CD4-positive, CD25-positive, alpha-beta regulatory T cell (primary cell): ENCODE measurements at regions not wholly inside any gene's neighbourhood (a gene's known extent, or its start where the extent isn't known, plus 50 kb on each side); places are given as distances from the start of the nearest gene placed in this dataset.
"Not testable (repeated sequence)": the region's sequence is repeated elsewhere in the genome, so short reads cannot be mapped to it uniquely, and the experiment has no call there.

Experiments
- ATAC-seq, 2 donors: fragments of 150-1000 bp; cut with Tn5 transposase; one replicate each; pipeline ENCODE4 v1.10.0; 2021; ENCODE audit warnings: low read depth in 2 of 2, moderate number of reproducible peaks in 2 of 2, moderate library complexity in 1 of 2
- DNase-seq, 3 donors: peaks; one replicate each; pipeline versions ENCODE4 v3.0.0 to v3.0.0-alpha.2; 2012 to 2022; ENCODE audit warnings: mixed read lengths in 1 of 3
- H3K27ac ChIP-seq: one replicate; pipeline ENCODE4 v1.7.0; 2013; ENCODE audit warnings: mild to moderate bottlenecking, low read length; ENCODE audit not compliant: insufficient read depth, poor library complexity, severe bottlenecking
- H3K27me3 ChIP-seq: one replicate; pipeline ENCODE4 v1.7.0; 2013; ENCODE audit warnings: low read length; ENCODE audit not compliant: control insufficient read depth, insufficient read depth
- H3K36me3 ChIP-seq: one replicate; pipeline ENCODE4 v1.7.0; 2013; ENCODE audit warnings: mild to moderate bottlenecking, low read length, moderate library complexity; ENCODE audit not compliant: control insufficient read depth, insufficient read depth
- H3K4me1 ChIP-seq: 2 replicates; pipeline ENCODE4 v1.7.0; 2013; ENCODE audit warnings: mild to moderate bottlenecking, low read length; ENCODE audit not compliant: insufficient read depth, control insufficient read depth, poor library complexity, severe bottlenecking
- H3K4me3 ChIP-seq: one replicate; pipeline ENCODE4 v1.7.0; 2013; ENCODE audit warnings: low read depth, mild to moderate bottlenecking, low read length, moderate library complexity
- H3K9me3 ChIP-seq, 2 experiments: 1 replicate in 1 of 2; 2 replicates in 1 of 2; pipeline ENCODE4 v1.7.0; 2013; ENCODE audit warnings: low read length in 2 of 2, mild to moderate bottlenecking in 1 of 2, moderate library complexity in 1 of 2; ENCODE audit not compliant: control insufficient read depth in 2 of 2
- H3K27ac Mint-ChIP-seq, 3 donors: one replicate each; pipeline ENCODE4 v1.8.0; 2020 to 2022; ENCODE audit warnings: mild to moderate bottlenecking in 3 of 3, mixed read lengths in 3 of 3, moderate library complexity in 2 of 3
- H3K27me3 Mint-ChIP-seq: one replicate; pipeline ENCODE4 v1.8.0; 2022; ENCODE audit warnings: mild to moderate bottlenecking, mixed read lengths
- H3K36me3 Mint-ChIP-seq: one replicate; pipeline ENCODE4 v1.8.0; 2020; ENCODE audit warnings: mixed read lengths
- H3K4me1 Mint-ChIP-seq, 4 donors: one replicate each; pipeline ENCODE4 v1.8.0; 2020 to 2022; ENCODE audit warnings: mixed read lengths in 4 of 4, mild to moderate bottlenecking in 1 of 4
- H3K4me3 Mint-ChIP-seq, 4 donors: one replicate each; pipeline ENCODE4 v1.8.0; 2020 to 2022; ENCODE audit warnings: mild to moderate bottlenecking in 4 of 4, mixed read lengths in 4 of 4, moderate library complexity in 3 of 4
- H3K9me3 Mint-ChIP-seq, 7 donors: one replicate each; pipeline ENCODE4 v1.8.0; 2020 to 2022; ENCODE audit warnings: mixed read lengths in 7 of 7, mild to moderate bottlenecking in 3 of 7, moderate library complexity in 2 of 7

GRCh38 chr1:221601166-221601565 is 140.7 kb downstream of the DUSP10 start:
- no peaks in the 10 kb centered on the region for H3K27me3 Mint-ChIP-seq
- no peaks in the 10 kb centered on the region for H3K36me3 ChIP-seq

GRCh38 chr1:221602830-221603229 is 139.1 kb downstream of the DUSP10 start:
- no peaks in the 10 kb centered on the region for H3K36me3 ChIP-seq
- Mint-ChIP-seq H3K9me3 (peaks cover 0 to 3% (median 0%) of the 10 kb centered on the region in 7 donors), H3K27me3 (peaks cover under 1% of the 10 kb centered on the region), H3K4me1 (peaks cover 0 to 4% (median 0%) of the 10 kb centered on the region in 4 donors), H3K36me3 (no peaks in the 10 kb centered on the region), H3K27ac (no peak overlapping the region), H3K4me3 (no peak overlapping the region)
- H3K4me3 ChIP-seq = no peak overlapping the region
- H3K27me3 ChIP-seq = no peaks in the 10 kb centered on the region
- ATAC-seq (no peak), DNase-seq (no peak)
- no peaks in the 10 kb centered on the region for H3K4me1 ChIP-seq
- H3K9me3 ChIP-seq = no peaks in the 10 kb centered on the region
- H3K27ac ChIP-seq = no peak overlapping the region

More at GRCh38 chr1:221601166-221601565, 140.7 kb downstream of the DUSP10 start:
- H3K27ac ChIP-seq = no peak overlapping the region
- Mint-ChIP-seq H3K4me1 (peaks cover 0 to 4% (median 0%) of the 10 kb centered on the region in 4 donors), H3K27ac (no peak overlapping the region), H3K36me3 (no peaks in the 10 kb centered on the region), H3K9me3 (peaks cover 0 to 3% (median 0%) of the 10 kb centered on the region in 7 donors), H3K4me3 (no peak overlapping the region)
- H3K9me3 ChIP-seq = no peaks in the 10 kb centered on the region
- DNase-seq (no peak), ATAC-seq (no peak)
- no peaks in the 10 kb centered on the region for H3K4me1 ChIP-seq
- no peaks in the 10 kb centered on the region for H3K27me3 ChIP-seq
- H3K4me3 ChIP-seq = no peak overlapping the region

GRCh38 chr1:221604390-221604789 is 137.5 kb downstream of the DUSP10 start:
- not testable (repeated sequence) for H3K27ac Mint-ChIP-seq, ATAC-seq, H3K4me3 ChIP-seq, H3K4me3 Mint-ChIP-seq, H3K27ac ChIP-seq, H3K27me3 Mint-ChIP-seq, H3K4me1 ChIP-seq, H3K9me3 ChIP-seq, DNase-seq, H3K4me1 Mint-ChIP-seq, H3K36me3 ChIP-seq, H3K27me3 ChIP-seq, H3K9me3 Mint-ChIP-seq, H3K36me3 Mint-ChIP-seq

GRCh38 chr1:221604948-221605347 is 136.9 kb downstream of the DUSP10 start:
- no peak overlapping the region for H3K4me3 ChIP-seq
- H3K36me3 ChIP-seq = no peaks in the 10 kb centered on the region
- H3K4me1 ChIP-seq = no peaks in the 10 kb centered on the region
- Mint-ChIP-seq H3K27ac (no peak overlapping the region), H3K9me3 (peaks cover 0 to 3% (median 0%) of the 10 kb centered on the region in 7 donors), H3K27me3 (peaks cover 4% of the 10 kb centered on the region), H3K4me1 (peaks cover 0 to 4% (median 0%) of the 10 kb centered on the region in 4 donors), H3K4me3 (no peak overlapping the region), H3K36me3 (no peaks in the 10 kb centered on the region)
- no peaks in the 10 kb centered on the region for H3K9me3 ChIP-seq
- H3K27me3 ChIP-seq = no peaks in the 10 kb centered on the region
- H3K27ac ChIP-seq = no peak overlapping the region
- ATAC-seq (no peak), DNase-seq (no peak)

- Mint-ChIP-seq H3K27ac (no peak overlapping the region), H3K27me3 (peaks cover 4% of the 10 kb centered on the region), H3K36me3 (no peaks in the 10 kb centered on the region), H3K9me3 (peaks cover 0 to 2% (median 0%) of the 10 kb centered on the region in 7 donors), H3K4me1 (peaks cover 0 to 4% (median 0%) of the 10 kb centered on the region in 4 donors), H3K4me3 (no peak overlapping the region)
- no peaks in the 10 kb centered on the region for H3K27me3 ChIP-seq
- H3K27ac ChIP-seq = no peak overlapping the region
- H3K4me1 ChIP-seq = no peaks in the 10 kb centered on the region
- no peaks in the 10 kb centered on the region for H3K36me3 ChIP-seq
- no peaks in the 10 kb centered on the region for H3K9me3 ChIP-seq
- ATAC-seq = no peak
- no peak for DNase-seq
- no peak overlapping the region for H3K4me3 ChIP-seq
Measured at GRCh38 chr1:221605569-221605968, 136.3 kb downstream of the DUSP10 start.

- Mint-ChIP-seq H3K27ac (no peak overlapping the region), H3K4me1 (peaks cover 0 to 4% (median 0%) of the 10 kb centered on the region in 4 donors), H3K9me3 (peaks cover 0 to 2% (median 0%) of the 10 kb centered on the region in 7 donors), H3K27me3 (peaks cover 4% of the 10 kb centered on the region), H3K36me3 (no peaks in the 10 kb centered on the region), H3K4me3 (no peak overlapping the region)
- Histone ChIP-seq H3K27ac (no peak overlapping the region), H3K36me3 (no peaks in the 10 kb centered on the region), H3K4me1 (no peaks in the 10 kb centered on the region), H3K9me3 (no peaks in the 10 kb centered on the region), H3K4me3 (no peak overlapping the region), H3K27me3 (no peaks in the 10 kb centered on the region)
- ATAC-seq (no peak), DNase-seq (no peak)
Measured at GRCh38 chr1:221606256-221606655, 135.6 kb downstream of the DUSP10 start.

- no peak overlapping the region for H3K27ac Mint-ChIP-seq
- Histone ChIP-seq H3K4me1 (no peaks in the 10 kb centered on the region), H3K36me3 (no peaks in the 10 kb centered on the region), H3K27me3 (no peaks in the 10 kb centered on the region), H3K27ac (no peak overlapping the region), H3K9me3 (no peaks in the 10 kb centered on the region), H3K4me3 (no peak overlapping the region)
- H3K4me1 Mint-ChIP-seq = peaks cover 0 to 3% (median 0%) of the 10 kb centered on the region in 4 donors
- H3K9me3 Mint-ChIP-seq = peaks cover 0 to 2% (median 0%) of the 10 kb centered on the region in 7 donors
- H3K36me3 Mint-ChIP-seq = no peaks in the 10 kb centered on the region
- ATAC-seq (no peak), DNase-seq (no peak)
- H3K4me3 Mint-ChIP-seq = no peak overlapping the region
- peaks cover 6% of the 10 kb centered on the region for H3K27me3 Mint-ChIP-seq
Measured at GRCh38 chr1:221608835-221609320, 133.0 kb downstream of the DUSP10 start.

- ATAC-seq (no peak), DNase-seq (no peak)
- Histone ChIP-seq H3K9me3 (no peaks in the 10 kb centered on the region), H3K27ac (no peak overlapping the region), H3K27me3 (no peaks in the 10 kb centered on the region), H3K4me3 (no peak overlapping the region), H3K4me1 (no peaks in the 10 kb centered on the region), H3K36me3 (no peaks in the 10 kb centered on the region)
- peaks cover 8% of the 10 kb centered on the region for H3K27me3 Mint-ChIP-seq
- no peaks in the 10 kb centered on the region for H3K9me3 Mint-ChIP-seq
- no peak overlapping the region for H3K27ac Mint-ChIP-seq
- no peaks in the 10 kb centered on the region for H3K36me3 Mint-ChIP-seq
- H3K4me1 Mint-ChIP-seq = no peaks in the 10 kb centered on the region
- H3K4me3 Mint-ChIP-seq = no peak overlapping the region
Measured at GRCh38 chr1:221611656-221612046, 130.2 kb downstream of the DUSP10 start.
